Esophagus squamous epithelium (tissue), 5 donors: ENCODE measurements at regions not wholly inside any gene's neighbourhood (a gene's known extent, or its start where the extent isn't known, plus 50 kb on each side); places are given as distances from the start of the nearest gene placed in this dataset.

Experiments
- DNase-seq: peaks from one replicate; lab custom pipeline; 2025; lab: John Stamatoyannopoulos, UW
- H3K27ac ChIP-seq, 4 donors: fragments of 200-600 bp; sonication (generic); one replicate each; pipeline ENCODE4 v1.5.1; 2016 to 2019; ENCODE audit warnings: mild to moderate bottlenecking in 1 of 4
- H3K27me3 ChIP-seq, 4 donors: fragments of 200-600 bp; sonication (generic); 1 replicate in 3 of 4; 2 replicates in 1 of 4; pipeline versions ENCODE4 v1.5.1 to v1.6.0; 2017 to 2021; ENCODE audit warnings: antibody characterized with exemption in 1 of 4
- H3K36me3 ChIP-seq, 3 donors: fragments of 200-600 bp; sonication (generic); one replicate each; pipeline ENCODE4 v1.5.1; 2016 to 2019
- H3K4me1 ChIP-seq, 3 donors: fragments of 200-600 bp; sonication (generic); one replicate each; pipeline ENCODE4 v1.5.1; 2017 to 2019
- H3K4me3 ChIP-seq, 4 donors: fragments of 200-600 bp; sonication (generic); 1 replicate in 3 of 4; 2 replicates in 1 of 4; pipeline ENCODE4 v1.5.1; 2016 to 2019; ENCODE audit warnings: mild to moderate bottlenecking in 2 of 4, moderate library complexity in 1 of 4
- H3K9me3 ChIP-seq, 3 donors: fragments of 200-600 bp; sonication (generic); one replicate each; pipeline ENCODE4 v1.5.1; 2016 to 2019
- CTCF ChIP-seq, 6 experiments: fragments of 450-650 bp in 4 of 6; fragments of 200-600 bp in 2 of 6; sonication (generic) in 2 of 6; IDR thresholded peaks; one replicate each; pipeline ENCODE4 v1.5.1; 2016 to 2019; ENCODE audit warnings: antibody characterized with exemption in 6 of 6, mild to moderate bottlenecking in 4 of 6, moderate library complexity in 4 of 6
- POLR2A ChIP-seq, 4 donors: fragments of 450-650 bp; IDR thresholded peaks; one replicate each; pipeline ENCODE4 v1.6.1; 2017; ENCODE audit warnings: antibody characterized with exemption in 4 of 4, mild to moderate bottlenecking in 4 of 4, moderate library complexity in 3 of 4
- WGBS, 2 donors: methylation state at CpG; one replicate each; pipeline ENCODE4 v1.1.5; 2018; 5-methylcytosine and 5-hydroxymethylcytosine counted together
- intact Hi-C: fragments of 100-400 bp; cut with DNase I; formaldehyde crosslinking; loops from one replicate; pipeline ENCODE4 v1.15.0; 2022
- donor health status: DM: yes; HTN: yes; CAD: no.

GRCh38 chr16:87028481-87029320 is 288.5 kb downstream of the C16orf95 start:
- no peak for DNase-seq
- intact Hi-C loops, result no loop called here
- WGBS, 2 donors, result 68 to 76% methylated on average over 8 to 13 of the region's 14 CpGs

GRCh38 chr16:87032554-87032953 is 284.6 kb downstream of the C16orf95 start:
- DNase-seq, result no peak

More at GRCh38 chr16:87028481-87029320, 288.5 kb downstream of the C16orf95 start:
- no peak for TF ChIP-seq POLR2A (IDR thresholded peaks at IDR 0.05)
- TF ChIP-seq CTCF (IDR thresholded peaks at IDR 0.05), result no peak
- Histone ChIP-seq H3K36me3 (no peaks in the 10 kb centered on the region), H3K27me3 (peaks cover 0 to 25% (median 0%) of the 10 kb centered on the region in 4 donors), H3K27ac (no peak overlapping the region), H3K4me1 (no peaks in the 10 kb centered on the region), H3K4me3 (no peak overlapping the region), H3K9me3 (no peaks in the 10 kb centered on the region)

GRCh38 chr16:87033021-87033471 is 284.1 kb downstream of the C16orf95 start:
- Histone ChIP-seq H3K27me3 (peaks cover 0 to 28% (median 0%) of the 10 kb centered on the region in 4 donors), H3K36me3 (no peaks in the 10 kb centered on the region), H3K27ac (no peak overlapping the region), H3K9me3 (no peaks in the 10 kb centered on the region), H3K4me1 (no peaks in the 10 kb centered on the region), H3K4me3 (no peak overlapping the region)
- intact Hi-C loops, result no loop called here
- DNase-seq, result no peak
- TF ChIP-seq POLR2A (IDR thresholded peaks at IDR 0.05) (no peak), CTCF (IDR thresholded peaks at IDR 0.05) (no peak)
- 69 to 70% methylated on average over 9 to 11 of the region's 15 CpGs for WGBS, 2 donors

More at GRCh38 chr16:87032554-87032953, 284.6 kb downstream of the C16orf95 start:
- Histone ChIP-seq H3K9me3 (no peaks in the 10 kb centered on the region), H3K27me3 (peaks cover 0 to 28% (median 0%) of the 10 kb centered on the region in 4 donors), H3K4me1 (no peaks in the 10 kb centered on the region), H3K4me3 (no peak overlapping the region), H3K27ac (no peak overlapping the region), H3K36me3 (no peaks in the 10 kb centered on the region)
- WGBS, 2 donors, result 60% methylated on average over 7 to 8 of the region's 8 CpGs
- TF ChIP-seq CTCF (IDR thresholded peaks at IDR 0.05) (no peak), POLR2A (IDR thresholded peaks at IDR 0.05) (no peak)
- intact Hi-C loops, result no loop called here

- Histone ChIP-seq H3K27me3 (peaks cover 0 to 28% (median 0%) of the 10 kb centered on the region in 4 donors), H3K4me1 (no peaks in the 10 kb centered on the region), H3K27ac (no peak overlapping the region), H3K4me3 (no peak overlapping the region), H3K9me3 (no peaks in the 10 kb centered on the region), H3K36me3 (no peaks in the 10 kb centered on the region)
- WGBS, 2 donors, result 72 to 80% methylated on average over 11 to 18 of the region's 18 CpGs
- DNase-seq, result no peak
- no peak for TF ChIP-seq POLR2A (IDR thresholded peaks at IDR 0.05)
- intact Hi-C loops, result no loop called here
These were observed 283.5 kb downstream of the C16orf95 start for GRCh38 chr16:87033541-87034300.

- Histone ChIP-seq H3K27ac (no peak overlapping the region), H3K4me1 (no peaks in the 10 kb centered on the region), H3K9me3 (no peaks in the 10 kb centered on the region), H3K27me3 (peaks cover 0 to 28% (median 0%) of the 10 kb centered on the region in 4 donors), H3K4me3 (no peak overlapping the region), H3K36me3 (no peaks in the 10 kb centered on the region)
- TF ChIP-seq POLR2A (IDR thresholded peaks at IDR 0.05) (no peak), CTCF (IDR thresholded peaks at IDR 0.05) (no peak)
- DNase-seq, result no peak
- WGBS, 2 donors, result 50 to 65% methylated on average over 4 of the region's 4 CpGs
- intact Hi-C loops, result no loop called here
These were observed 282.9 kb downstream of the C16orf95 start for GRCh38 chr16:87034317-87034716.
